ENCODE measurements at regions not wholly inside any gene's neighbourhood (a gene's known extent, or its start where the extent isn't known, plus 50 kb on each side); places are given as distances from the start of the nearest gene placed in this dataset.
"Not testable (repeated sequence)": the region's sequence is repeated elsewhere in the genome, so short reads cannot be mapped to it uniquely, and the experiment has no call there.

- DNase-seq: not testable (repeated sequence)
Observed at GRCh38 chr2:139538332-139539020, 758.3 kb upstream of the NXPH2 start.

- no peak for DNase-seq
Observed at GRCh38 chr2:139529080-139529479, 748.9 kb upstream of the NXPH2 start.

DNA sequence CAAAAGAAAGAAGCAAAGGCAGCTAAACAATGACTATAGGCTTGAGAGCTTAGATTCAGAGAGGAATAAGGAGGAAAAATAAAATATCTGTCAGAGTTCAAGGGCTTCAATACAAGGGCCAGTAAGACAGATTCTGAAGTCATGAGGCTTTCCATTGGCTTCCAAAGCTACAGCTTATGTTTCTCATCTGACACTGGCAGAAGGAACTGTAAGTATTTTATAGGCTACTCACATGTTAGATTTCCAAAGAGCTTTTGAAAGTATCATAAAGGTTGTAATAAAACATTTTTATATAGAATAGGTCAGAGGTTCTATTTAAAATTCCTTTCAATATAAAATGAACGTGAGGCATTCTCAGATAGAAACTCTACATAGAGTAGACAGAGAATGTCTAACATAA, 746.6 kb upstream of the NXPH2 start:
- no peak for DNase-seq

DNA sequence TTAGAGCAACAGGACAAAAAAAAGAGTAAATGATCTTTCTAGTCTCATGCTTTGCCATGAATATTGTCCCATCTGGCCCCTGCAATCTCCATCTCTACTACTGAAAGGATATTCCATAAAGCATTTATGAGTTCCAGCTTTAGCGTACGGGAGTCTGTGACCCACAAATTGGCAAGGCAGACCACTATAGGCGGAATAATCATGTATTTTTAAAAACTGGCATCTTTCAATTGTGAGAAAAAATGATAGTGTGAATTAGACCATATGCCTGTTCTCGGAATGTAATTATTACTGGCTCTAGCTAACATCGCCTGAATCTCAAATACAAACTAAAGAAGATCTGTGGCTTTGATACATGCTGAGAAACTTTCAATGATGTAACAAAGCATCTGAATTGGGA, 738.1 kb upstream of the NXPH2 start:
- DNase-seq: no peak

DNA sequence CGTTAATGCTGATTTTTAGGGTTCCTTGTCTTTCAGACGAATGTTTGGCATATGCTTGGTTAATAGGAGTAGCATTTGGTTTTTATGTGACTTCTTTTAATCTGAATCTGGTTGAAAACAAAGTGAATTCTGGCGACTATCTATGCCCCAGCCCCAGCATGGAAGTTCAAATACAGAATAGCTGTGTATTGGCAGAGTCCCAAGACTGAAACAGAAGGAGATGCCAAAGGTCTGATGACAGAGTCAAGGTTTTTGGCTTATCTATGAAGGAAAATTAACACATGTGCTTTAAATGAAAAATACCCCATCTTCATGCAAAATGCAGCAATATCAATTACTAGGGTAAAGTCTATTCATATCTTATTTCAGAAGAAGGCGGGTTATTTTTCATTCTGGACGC, 734.8 kb upstream of the NXPH2 start:
- no peak for DNase-seq

GRCh38 chr2:139495851-139496250, 715.7 kb upstream of the NXPH2 start:
- DNase-seq: no peak

GRCh38 chr2:139492131-139492680, 712.0 kb upstream of the NXPH2 start:
- no peak for DNase-seq

DNA sequence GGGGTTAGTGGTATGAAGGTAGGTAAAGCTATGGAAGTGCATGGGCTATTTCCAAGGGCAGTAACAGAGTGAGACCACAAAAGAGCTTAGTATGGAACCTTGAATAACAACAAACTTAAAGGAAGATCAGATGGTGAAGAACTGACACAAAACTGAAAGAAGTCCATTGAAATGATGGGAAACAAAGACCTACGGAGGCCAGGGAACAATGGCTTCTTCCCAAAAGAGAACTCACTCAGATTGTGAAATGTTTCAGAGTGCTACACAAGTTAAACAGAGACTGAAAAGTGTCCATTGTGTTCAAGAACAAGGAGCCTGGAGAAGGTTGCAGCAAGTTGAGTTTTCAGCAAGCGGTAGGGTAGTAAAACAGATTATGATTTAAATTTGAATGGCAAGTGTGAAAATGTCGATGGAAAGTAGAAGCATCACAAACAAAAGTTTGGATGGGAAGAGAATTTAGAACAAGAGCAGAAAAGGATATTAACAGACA, 700.0 kb upstream of the NXPH2 start:
- DNase-seq: no peak

- DNase-seq: no peak
Observed at GRCh38 chr2:139478165-139478914, 698.1 kb upstream of the NXPH2 start.

- DNase-seq: no peak
Observed at GRCh38 chr2:139477618-139478017, 697.4 kb upstream of the NXPH2 start.

DNA sequence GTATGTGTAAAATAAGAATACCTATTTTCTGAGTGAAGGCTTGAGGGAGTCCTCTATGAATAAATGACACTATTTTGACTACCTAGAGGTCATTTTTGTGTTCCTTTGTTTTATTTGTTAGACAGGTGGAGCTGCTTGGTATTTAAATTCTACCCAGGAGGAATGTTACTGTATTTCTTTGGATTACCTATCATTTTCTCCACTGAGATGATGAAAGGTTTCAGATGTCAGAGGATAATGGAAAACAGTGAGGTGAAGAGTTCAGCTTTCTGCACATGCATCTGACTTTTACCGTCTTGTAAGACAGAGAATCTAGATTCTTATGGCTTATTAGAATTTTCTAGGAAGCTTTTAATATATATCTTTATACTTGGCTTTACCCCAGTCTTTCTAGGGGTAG, 689.8 kb upstream of the NXPH2 start:
- DNase-seq: no peak

DNA sequence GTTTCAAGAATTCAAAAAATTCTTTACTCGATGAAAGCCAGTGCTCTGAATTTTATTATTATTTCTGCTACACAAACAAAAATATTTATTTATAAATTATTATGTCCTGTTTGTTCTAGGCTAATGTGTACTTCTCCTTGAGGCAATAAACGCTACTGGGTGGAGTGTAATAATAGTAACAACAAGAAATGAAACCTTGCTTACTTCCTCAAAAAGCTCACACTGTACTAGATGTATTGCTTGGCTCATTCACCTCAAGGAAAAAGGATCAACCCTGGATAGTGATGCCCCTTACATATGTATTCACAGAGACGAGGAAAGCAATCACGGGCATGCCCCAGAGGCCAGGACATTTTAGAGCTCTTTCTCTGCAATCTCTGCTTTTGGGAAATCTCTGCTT, 685.6 kb upstream of the NXPH2 start:
- no peak for DNase-seq

DNA sequence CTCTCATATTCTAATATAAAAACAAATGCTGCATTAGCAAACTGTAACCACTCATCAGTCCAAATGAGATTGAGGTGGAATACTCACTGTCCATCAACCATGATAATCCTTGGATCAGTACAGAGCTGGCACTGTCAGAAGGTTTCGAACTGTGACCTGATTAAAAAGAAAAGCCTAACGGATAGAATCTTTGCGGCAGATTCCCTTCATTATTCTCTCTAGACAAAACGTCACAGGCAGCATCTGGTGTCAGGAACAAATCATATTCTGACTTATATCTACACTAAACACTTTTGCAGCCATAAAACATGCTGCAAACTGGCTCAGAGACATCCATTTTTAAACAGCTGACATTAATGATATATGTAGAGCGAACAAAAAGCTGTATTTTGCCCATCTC, 677.7 kb upstream of the NXPH2 start:
- no peak for DNase-seq

DNA sequence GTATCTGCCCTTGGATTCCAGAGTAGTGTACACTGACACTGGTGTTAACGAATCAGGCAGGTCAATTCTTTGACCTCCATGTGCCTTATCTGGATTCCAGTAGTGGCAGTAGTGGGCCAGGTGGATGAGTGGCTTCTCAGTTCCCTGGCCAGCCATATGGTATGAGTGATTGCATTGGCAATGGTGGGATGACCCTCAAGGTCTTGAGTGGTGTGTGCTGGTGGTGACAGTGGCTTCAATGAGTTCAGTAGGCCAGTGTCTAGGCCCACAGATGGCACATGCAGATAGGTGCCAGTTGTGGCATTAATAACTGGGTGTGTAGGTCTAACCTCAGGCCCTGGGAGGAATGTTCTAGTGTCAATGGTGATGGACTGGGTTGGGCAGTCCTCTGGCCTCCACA, 674.1 kb upstream of the NXPH2 start:
- DNase-seq: no peak

DNA sequence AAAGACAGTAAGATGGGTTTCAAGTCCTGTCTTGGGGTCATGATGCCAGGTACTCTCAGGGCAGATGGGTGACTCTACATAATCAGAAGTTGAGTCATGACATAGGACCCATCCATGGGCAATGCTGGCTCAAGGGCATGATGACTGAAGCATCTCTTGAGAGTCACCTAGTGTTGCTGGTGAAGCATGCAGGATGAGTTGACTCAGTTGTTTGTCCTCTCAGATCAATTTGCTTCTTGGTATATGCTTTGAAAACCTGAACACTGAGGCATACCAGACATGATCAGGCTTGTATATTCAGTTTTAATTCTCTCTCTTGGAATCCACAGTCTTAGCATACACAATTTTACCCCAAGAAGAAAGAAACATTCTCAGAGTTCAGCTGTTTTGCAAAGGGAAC, 658.9 kb upstream of the NXPH2 start:
- no peak for DNase-seq

GRCh38 chr2:139438478-139438877, 658.3 kb upstream of the NXPH2 start:
- DNase-seq: no peak

DNA sequence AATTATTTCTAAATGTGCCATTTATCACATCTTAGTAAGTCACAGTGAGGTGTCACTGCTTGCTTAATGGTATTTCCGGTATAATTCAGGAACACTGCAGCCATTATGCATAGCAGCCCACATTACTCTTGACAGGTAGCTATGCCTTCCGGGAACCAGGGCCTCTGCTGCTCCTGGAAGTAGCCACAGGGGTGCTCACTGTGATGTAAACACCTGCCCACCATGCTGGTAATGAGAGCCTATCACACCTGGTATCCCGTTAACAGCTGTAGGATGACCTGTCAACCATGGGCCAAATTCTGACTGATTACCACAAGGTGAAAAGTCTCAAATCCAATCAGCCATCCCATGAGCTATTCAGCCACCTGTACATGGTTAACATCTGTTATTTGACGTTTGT, 647.0 kb upstream of the NXPH2 start:
- no peak for DNase-seq

- DNase-seq: no peak
Observed at GRCh38 chr2:139424101-139424500, 643.9 kb upstream of the NXPH2 start.

- DNase-seq: no peak
Observed at GRCh38 chr2:139411236-139411635, 631.0 kb upstream of the NXPH2 start.

DNA sequence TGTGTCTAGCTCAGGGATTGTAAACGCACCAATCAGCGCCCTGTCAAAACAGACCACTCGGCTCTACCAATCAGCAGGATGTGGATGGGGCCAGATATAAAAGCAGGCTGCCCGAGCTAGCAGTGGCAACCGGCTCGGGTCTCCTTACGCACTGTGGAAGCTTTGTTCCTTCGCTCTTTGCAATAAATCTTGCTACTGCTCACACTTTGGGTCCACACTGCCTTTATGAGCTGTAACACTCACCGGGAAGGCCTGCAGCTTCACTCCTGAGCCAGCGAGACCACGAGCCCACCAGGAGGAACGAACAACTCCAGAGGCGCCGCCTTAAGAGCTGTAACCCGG, 630.6 kb upstream of the NXPH2 start:
- not testable (repeated sequence) for DNase-seq

DNA sequence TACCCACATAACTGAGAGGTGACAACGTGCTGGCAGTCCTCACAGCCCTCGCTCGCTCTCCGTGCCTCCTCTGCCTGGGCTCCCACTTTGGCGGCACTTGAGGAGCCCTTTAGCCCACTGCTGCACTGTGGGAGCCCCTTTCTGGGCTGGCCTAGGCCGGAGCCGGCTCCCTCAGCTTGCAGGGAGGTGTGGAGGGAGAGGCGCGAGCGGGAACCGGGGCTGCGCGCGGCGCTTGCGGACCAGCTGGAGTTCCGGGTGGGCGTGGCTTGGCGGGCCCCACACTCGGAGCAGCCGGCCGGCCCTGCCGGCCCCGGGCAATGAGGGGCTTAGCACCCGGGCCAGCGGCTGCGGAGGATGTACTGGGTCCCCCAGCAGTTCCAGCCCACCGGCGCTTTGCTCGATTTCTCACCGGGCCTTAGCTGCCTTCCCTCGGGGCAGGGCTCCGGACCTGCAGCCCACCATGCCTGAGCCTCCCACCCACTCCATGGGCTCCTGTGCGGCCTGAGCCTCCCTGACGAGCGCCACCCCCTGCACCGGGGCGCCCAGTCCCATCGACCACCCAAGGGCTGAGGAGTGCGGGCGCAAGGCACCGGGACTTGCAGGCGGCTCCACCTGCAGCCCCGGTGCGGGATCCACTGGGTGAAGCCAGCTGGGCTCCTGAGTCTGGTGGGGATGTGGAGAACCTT, 630.1 kb upstream of the NXPH2 start:
- DNase-seq: not testable (repeated sequence)

DNA sequence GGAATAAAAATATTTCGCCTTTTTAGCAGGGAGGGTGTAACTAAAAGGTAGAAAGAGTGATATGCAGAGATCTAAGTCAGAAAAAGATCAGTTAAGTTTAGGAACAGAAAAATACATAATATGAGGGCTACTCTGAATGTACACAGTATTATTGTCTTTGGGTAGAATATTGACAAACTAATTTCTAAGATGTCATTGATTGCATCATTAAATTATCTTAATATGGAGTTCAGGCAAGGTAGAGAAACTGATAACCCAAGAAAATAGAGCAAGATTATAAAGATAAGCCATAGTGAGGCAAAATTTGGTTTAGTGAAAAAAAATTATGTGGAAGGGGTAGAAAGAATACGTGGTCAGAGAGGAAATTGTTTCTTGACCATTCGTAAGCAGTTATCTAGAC, 629.0 kb upstream of the NXPH2 start:
- DNase-seq: no peak

GRCh38 chr2:139403948-139404347, 623.8 kb upstream of the NXPH2 start:
- DNase-seq: no peak

DNA sequence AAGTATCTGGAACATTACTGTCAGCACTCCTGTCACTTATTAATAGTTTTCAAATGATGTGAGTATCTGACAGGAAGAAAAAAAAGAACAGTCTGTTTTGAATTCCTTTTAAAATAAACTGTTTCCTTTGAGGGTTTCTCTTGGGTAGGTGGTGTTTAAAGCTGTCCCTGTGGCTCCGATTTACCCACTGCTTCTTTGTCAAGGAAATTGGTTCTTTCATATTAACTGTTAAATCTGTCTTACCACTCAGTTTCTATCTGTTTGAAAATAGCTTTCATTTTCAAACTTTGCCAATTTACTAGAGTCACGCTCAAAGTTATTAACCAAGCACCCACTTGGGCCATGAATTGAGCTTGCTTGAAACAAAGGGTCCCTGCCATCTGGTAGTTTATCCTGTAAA, 614.6 kb upstream of the NXPH2 start:
- no peak for DNase-seq
